Central memory CD8-positive, alpha-beta T cell (primary cell): ENCODE measurements at regions not wholly inside any gene's neighbourhood (a gene's known extent, or its start where the extent isn't known, plus 50 kb on each side); places are given as distances from the start of the nearest gene placed in this dataset.

Source experiments
- ATAC-seq: fragments of 150-1000 bp; cut with Tn5 transposase; replicated peaks from 2 replicates; pipeline ENCODE4 v1.10.0; 2022; ENCODE audit warnings: mild to moderate bottlenecking, moderate FRiP score, moderate number of reproducible peaks; ENCODE audit not compliant: poor library complexity, severe bottlenecking; ENCODE audit errors: extremely low read depth
- DNase-seq, 2 donors: peaks; one replicate each; pipeline ENCODE4 v3.0.0; 2021; ENCODE audit warnings: low spot score in 2 of 2
- H3K27ac Mint-ChIP-seq: one replicate; pipeline ENCODE4 v1.8.0; 2022; ENCODE audit warnings: low read depth, mild to moderate bottlenecking, moderate library complexity, mixed read lengths
- H3K27me3 Mint-ChIP-seq: one replicate; pipeline ENCODE4 v1.8.0; 2022; ENCODE audit warnings: mixed read lengths
- H3K36me3 Mint-ChIP-seq: one replicate; pipeline ENCODE4 v1.8.0; 2022; ENCODE audit warnings: mild to moderate bottlenecking, moderate library complexity, mixed read lengths; ENCODE audit not compliant: insufficient read depth
- H3K4me1 Mint-ChIP-seq: one replicate; pipeline ENCODE4 v1.8.0; 2022; ENCODE audit warnings: mixed read lengths
- H3K4me3 Mint-ChIP-seq: one replicate; pipeline ENCODE4 v1.8.0; 2022; ENCODE audit warnings: mild to moderate bottlenecking, moderate library complexity, mixed read lengths
- H3K9me3 Mint-ChIP-seq: one replicate; pipeline ENCODE4 v1.8.0; 2022; ENCODE audit warnings: mixed read lengths

DNA sequence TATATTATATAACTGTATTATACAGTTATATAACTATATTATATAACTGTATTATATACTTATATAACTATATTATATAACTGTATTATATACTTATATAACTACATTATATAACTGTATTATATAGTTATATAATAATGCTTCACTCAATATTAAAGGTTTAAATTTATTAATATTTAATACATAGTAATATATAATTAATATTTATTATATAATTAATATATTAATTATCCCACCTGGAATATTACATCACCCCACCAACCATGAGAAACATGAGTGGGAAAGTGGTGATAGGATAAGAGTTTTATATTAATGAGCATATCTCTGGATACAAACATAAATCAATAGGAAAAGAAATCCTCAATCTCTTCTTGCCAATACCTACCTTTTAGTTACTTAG lies 487.1 kb upstream of the LRRTM4 start:
- Mint-ChIP-seq H3K36me3 (no peaks in the 10 kb centered on the region), H3K4me1 (no peaks in the 10 kb centered on the region), H3K4me3 (no peak overlapping the region), H3K27me3 (no peaks in the 10 kb centered on the region), H3K27ac (no peak overlapping the region), H3K9me3 (peaks cover 11% of the 10 kb centered on the region)
- DNase-seq (no peak), ATAC-seq (no peak)

DNA sequence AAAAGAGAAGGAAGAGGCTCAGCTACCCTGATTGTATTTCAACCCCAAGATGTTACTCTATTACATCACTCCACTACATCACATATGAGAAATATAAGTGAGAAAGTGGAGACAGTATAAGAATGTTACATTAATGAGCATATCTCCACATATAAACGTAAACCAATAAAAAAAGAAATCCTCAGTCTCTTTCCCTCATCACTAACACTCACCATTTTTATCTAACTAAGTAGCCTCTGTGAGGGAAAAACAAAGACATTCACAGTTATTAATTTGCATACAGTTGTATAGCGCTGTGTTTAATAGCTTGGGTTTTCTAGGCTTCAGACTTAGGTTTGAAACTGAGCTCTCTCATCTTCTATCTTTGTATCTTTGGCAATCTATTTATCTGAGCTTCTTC lies 489.1 kb upstream of the LRRTM4 start:
- no peaks in the 10 kb centered on the region for H3K36me3 Mint-ChIP-seq
- no peaks in the 10 kb centered on the region for H3K4me1 Mint-ChIP-seq
- peaks cover 17% of the 10 kb centered on the region for H3K9me3 Mint-ChIP-seq
- H3K4me3 Mint-ChIP-seq: no peak overlapping the region
- ATAC-seq: no peak
- H3K27ac Mint-ChIP-seq: no peak overlapping the region
- H3K27me3 Mint-ChIP-seq: no peaks in the 10 kb centered on the region
- DNase-seq: no peak

DNA sequence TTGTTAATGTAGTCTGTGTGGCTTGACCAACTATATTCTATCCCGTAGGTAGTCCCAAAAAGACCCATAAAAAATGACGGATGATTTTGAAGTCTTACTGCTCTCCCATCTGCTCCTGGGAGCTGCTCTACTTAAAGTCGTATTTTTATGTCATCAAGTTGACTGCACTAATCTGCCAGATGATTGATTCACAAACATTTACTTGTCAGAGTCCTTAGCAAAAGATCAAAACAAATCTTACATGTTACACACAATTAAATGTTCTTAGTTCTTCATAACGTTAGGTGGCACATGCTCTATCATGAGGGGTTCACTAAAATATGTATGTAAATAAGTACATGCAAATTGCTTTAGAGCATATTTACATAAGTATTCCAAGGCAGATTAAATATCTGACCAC lies 498.3 kb upstream of the LRRTM4 start:
- Mint-ChIP-seq H3K4me1 (no peaks in the 10 kb centered on the region), H3K9me3 (peaks cover 26% of the 10 kb centered on the region), H3K36me3 (no peaks in the 10 kb centered on the region), H3K27ac (no peak overlapping the region), H3K27me3 (no peaks in the 10 kb centered on the region), H3K4me3 (no peak overlapping the region)
- ATAC-seq (no peak), DNase-seq (no peak)

DNA sequence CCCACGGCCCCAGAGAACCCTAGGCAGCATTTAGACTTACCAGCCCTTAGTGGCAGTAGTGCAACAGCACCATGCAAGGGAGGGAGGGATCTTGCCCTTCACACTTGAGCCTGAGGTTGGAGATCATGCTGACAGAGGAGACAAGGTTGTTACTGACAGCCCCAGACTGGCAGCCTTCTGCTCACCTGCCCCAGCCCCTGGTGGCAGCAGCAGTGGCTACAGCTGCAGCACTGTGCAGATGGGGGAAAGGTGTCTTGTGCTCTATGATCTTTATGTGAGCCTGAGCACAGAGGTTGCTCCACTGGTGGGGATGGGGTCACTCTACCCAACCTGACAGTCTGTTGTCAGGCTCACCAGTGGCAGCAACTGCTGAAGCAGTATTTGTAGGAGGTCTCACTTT lies 501.2 kb upstream of the LRRTM4 start:
- Mint-ChIP-seq H3K4me3 (no peak overlapping the region), H3K9me3 (peaks cover 18% of the 10 kb centered on the region), H3K4me1 (no peaks in the 10 kb centered on the region), H3K36me3 (no peaks in the 10 kb centered on the region), H3K27ac (no peak overlapping the region), H3K27me3 (no peaks in the 10 kb centered on the region)
- DNase-seq: no peak
- ATAC-seq: no peak

DNA sequence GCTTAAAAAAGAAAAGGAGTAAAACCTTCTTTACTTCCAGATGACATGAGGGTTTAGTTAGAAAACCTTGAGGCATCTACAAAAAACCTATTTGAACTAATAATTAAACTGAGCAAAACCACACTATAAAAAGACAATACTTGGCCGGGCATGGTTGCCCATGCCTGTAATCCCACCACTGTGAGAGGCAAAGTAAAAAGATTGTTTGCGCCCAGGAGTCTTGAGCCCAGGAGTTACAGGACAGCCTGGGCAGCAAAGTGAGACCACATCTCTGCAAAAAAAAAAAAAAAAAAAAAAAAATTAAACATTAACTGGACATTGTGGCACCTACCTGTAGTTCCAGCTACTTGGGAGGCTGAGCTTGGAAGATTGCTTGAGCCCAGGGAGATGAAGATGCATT lies 502.8 kb upstream of the LRRTM4 start:
- H3K27ac Mint-ChIP-seq: no peak overlapping the region
- ATAC-seq (no peak), DNase-seq (no peak)
- H3K4me1 Mint-ChIP-seq: no peaks in the 10 kb centered on the region
- H3K27me3 Mint-ChIP-seq: no peaks in the 10 kb centered on the region
- H3K36me3 Mint-ChIP-seq: no peaks in the 10 kb centered on the region
- H3K9me3 Mint-ChIP-seq: peaks cover 20% of the 10 kb centered on the region
- no peak overlapping the region for H3K4me3 Mint-ChIP-seq

DNA sequence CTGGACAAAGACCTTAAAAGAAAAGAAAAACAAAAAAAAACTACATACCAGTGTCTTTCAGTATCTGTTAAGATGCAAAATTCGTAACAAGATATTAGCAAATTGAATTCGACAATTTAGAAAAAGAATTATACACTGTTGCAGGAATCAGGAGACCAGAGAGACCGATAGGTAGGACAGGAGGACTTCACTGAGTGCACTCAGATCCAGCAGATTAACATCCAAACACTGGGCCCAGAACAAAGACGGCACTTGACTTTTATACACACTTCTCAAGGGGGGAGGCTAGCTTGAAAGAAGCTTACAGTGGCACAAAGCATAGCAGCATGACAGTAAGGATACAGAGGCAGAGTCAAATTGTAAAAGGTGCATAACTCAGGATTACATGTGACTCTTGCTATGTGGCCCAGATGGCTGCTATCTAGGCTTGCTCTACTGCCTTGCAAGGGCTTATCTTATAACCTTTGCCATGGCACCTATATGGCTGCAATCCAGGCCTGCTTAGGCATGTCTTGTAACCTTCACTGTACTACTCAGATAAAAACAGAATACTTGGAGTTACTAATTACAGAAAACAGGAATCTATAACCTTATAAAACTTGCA lies 507.3 kb upstream of the LRRTM4 start:
- Mint-ChIP-seq H3K4me3 (no peak overlapping the region), H3K36me3 (no peaks in the 10 kb centered on the region), H3K27me3 (no peaks in the 10 kb centered on the region), H3K27ac (no peak overlapping the region), H3K9me3 (peaks cover 7% of the 10 kb centered on the region), H3K4me1 (no peaks in the 10 kb centered on the region)
- DNase-seq (no peak), ATAC-seq (no peak)

DNA sequence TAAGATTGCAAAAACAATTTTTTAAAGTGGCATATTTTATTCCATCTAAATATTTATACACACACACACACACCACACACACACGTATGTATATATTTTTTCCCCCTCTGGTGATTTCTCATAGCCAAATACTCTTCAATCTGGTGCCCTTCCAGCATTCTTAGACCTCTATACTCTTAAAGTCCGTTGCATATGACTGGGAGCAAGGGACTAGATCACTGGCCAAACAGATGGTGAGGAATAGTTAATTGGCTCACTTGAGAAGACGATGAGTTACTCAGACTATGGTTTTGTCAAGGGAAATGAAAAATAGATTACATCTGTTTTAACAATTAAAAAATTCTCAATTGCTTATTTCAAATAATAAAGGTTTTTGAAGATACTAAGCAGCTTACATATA lies 512.5 kb upstream of the LRRTM4 start:
- peaks cover 7% of the 10 kb centered on the region for H3K9me3 Mint-ChIP-seq
- DNase-seq (no peak), ATAC-seq (no peak)
- H3K27ac Mint-ChIP-seq: no peak overlapping the region
- H3K36me3 Mint-ChIP-seq: no peaks in the 10 kb centered on the region
- no peaks in the 10 kb centered on the region for H3K4me1 Mint-ChIP-seq
- H3K27me3 Mint-ChIP-seq: no peaks in the 10 kb centered on the region
- no peak overlapping the region for H3K4me3 Mint-ChIP-seq

DNA sequence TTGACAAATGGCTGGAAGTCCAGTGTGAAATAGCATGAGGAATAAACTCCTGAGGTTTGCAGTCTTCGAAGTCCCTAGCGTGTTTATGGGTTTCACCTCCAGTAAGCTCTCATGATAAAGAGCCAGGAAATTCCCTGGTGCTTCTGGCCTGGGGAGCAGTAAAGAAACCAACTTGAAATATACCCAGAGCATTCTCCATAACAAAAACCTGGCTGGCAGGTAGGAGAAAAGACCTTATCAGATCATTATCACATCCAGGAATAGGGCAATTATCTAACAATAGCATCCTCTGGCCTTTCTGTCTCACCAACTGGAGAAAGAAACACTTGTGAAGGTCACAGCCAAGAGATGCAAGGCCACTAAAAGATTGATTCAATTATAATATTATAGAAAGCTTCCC lies 513.6 kb upstream of the LRRTM4 start:
- no peaks in the 10 kb centered on the region for H3K4me1 Mint-ChIP-seq
- H3K4me3 Mint-ChIP-seq: no peak overlapping the region
- DNase-seq (no peak), ATAC-seq (no peak)
- peaks cover 6% of the 10 kb centered on the region for H3K9me3 Mint-ChIP-seq
- no peak overlapping the region for H3K27ac Mint-ChIP-seq
- H3K36me3 Mint-ChIP-seq: no peaks in the 10 kb centered on the region
- no peaks in the 10 kb centered on the region for H3K27me3 Mint-ChIP-seq

DNA sequence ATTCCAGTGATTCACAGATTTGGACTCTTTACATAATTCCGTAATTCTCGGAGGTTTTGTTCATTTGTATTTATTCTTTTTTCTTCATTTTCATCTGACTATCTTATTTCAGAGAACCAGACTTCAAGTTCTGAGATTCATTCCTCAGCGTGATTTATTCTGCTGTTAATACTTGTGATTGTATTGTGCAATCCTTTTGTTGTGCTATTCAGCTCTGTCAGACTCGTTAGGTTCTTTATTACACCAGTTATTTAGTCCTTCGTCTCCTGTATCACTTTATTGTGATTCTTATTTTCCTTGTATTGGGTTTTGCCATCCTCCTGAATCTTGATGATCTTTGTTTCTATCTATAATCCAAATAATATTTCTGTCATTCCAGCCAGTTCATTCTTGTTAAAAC lies 529.3 kb upstream of the LRRTM4 start:
- Mint-ChIP-seq H3K27ac (no peak overlapping the region), H3K36me3 (peaks cover 3% of the 10 kb centered on the region), H3K4me1 (no peaks in the 10 kb centered on the region), H3K9me3 (peaks cover 46% of the 10 kb centered on the region), H3K4me3 (no peak overlapping the region), H3K27me3 (no peaks in the 10 kb centered on the region)
- no peak for DNase-seq
- ATAC-seq: no peak

DNA sequence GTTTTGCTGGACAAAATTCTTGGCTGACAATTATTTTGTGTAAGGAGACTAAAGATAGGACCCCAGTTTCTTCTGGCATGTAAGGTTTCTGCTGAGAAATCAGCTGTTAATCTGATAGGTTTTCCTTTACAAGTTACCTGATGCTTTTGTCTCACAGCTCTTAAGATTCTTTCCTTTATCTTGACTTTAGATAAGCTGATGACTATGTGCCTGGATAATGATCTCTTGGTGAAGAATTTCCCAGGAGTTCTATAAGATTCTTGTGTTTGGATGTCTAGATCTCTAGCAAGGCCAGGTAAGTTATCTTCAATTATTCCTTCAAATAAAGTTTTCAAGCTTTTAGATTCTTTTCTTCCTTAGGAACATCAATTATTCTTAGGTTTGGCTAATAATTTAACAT lies 534.8 kb upstream of the LRRTM4 start:
- H3K27ac Mint-ChIP-seq: no peak overlapping the region
- no peak overlapping the region for H3K4me3 Mint-ChIP-seq
- no peaks in the 10 kb centered on the region for H3K4me1 Mint-ChIP-seq
- DNase-seq: no peak
- H3K36me3 Mint-ChIP-seq: peaks cover 3% of the 10 kb centered on the region
- H3K9me3 Mint-ChIP-seq: peaks cover 11% of the 10 kb centered on the region
- ATAC-seq: no peak
- H3K27me3 Mint-ChIP-seq: no peaks in the 10 kb centered on the region

DNA sequence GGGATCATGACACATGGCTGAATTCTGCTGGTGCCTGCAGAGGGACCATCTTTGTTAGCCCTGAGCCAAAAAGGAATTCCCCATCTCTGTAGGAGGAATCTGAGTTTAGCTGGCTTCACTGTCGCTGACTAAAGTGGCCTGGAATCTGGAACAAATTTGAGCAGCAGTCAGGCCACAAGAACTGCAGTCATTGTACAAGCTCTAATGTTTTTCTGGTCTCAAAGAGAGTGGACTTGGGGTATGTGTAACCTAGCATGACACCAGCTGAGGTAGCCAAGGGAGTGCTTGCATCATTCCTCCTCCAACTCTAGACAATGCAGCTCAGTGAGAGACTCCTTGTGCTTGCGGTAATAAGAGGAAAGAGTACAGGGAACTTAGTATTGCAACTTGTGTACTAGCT lies 539.1 kb upstream of the LRRTM4 start:
- H3K27me3 Mint-ChIP-seq: no peaks in the 10 kb centered on the region
- DNase-seq: no peak
- peaks cover 6% of the 10 kb centered on the region for H3K9me3 Mint-ChIP-seq
- H3K4me3 Mint-ChIP-seq: no peak overlapping the region
- no peaks in the 10 kb centered on the region for H3K4me1 Mint-ChIP-seq
- no peak for ATAC-seq
- no peaks in the 10 kb centered on the region for H3K36me3 Mint-ChIP-seq
- no peak overlapping the region for H3K27ac Mint-ChIP-seq

DNA sequence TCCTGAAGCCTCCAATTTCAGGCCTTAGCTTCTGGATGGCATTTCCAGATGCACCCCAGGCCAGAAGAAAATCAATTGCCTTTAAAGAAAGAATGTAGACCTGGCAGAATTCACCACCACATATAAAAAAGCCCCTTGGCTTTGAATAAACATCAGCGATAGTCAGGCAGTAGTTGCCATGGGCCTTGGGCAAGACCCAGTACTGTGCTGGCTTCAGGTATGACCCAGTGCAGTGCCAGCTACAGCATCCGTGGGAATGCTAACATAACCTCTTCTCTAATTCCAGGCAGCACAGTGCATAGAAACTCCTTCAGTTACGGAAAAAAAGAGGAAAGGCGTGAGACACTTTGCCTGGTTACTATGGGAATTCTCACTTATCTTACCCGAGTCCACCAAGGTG lies 539.6 kb upstream of the LRRTM4 start:
- no peak for ATAC-seq
- no peak overlapping the region for H3K4me3 Mint-ChIP-seq
- H3K9me3 Mint-ChIP-seq: peaks cover 6% of the 10 kb centered on the region
- H3K36me3 Mint-ChIP-seq: no peaks in the 10 kb centered on the region
- no peak overlapping the region for H3K27ac Mint-ChIP-seq
- no peaks in the 10 kb centered on the region for H3K4me1 Mint-ChIP-seq
- no peaks in the 10 kb centered on the region for H3K27me3 Mint-ChIP-seq
- DNase-seq: no peak

DNA sequence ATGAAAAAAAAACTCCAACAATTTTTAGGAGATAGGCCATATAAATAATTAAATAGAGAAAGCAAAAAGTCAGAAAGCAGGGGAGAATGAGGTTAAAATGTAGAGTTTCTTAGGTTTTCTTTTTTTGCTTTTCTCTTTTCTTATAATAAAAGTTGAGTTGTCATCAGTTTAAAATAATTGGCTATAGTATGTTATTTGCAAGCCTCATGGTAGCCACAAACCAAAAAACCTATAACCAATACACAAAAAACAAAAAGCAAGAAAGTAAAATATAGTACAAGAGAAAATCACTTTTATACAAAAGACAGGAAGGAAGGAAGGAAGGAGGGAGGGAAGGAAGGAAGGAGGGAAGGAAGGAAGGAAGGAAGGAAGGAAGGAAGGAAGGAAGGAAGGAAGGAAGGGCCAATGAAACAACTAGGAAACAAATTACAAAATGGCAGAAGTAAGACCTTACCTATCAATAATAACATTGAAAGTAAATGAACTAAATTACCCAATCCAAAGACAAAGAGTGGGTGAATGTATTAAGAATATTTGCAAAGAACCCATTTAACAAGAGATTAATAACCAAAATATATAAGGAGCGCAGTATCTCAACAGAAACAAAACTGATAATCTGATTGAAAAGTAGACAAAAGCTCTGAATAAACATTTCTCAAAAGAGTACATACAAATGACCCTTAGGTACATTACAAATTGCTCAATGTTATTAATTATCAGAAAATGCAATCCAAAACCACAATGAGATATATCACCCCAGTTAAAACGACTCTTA lies 541.3 kb upstream of the LRRTM4 start:
- Mint-ChIP-seq H3K4me3 (no peak overlapping the region), H3K4me1 (no peaks in the 10 kb centered on the region), H3K27me3 (no peaks in the 10 kb centered on the region), H3K9me3 (peaks cover 12% of the 10 kb centered on the region), H3K36me3 (no peaks in the 10 kb centered on the region), H3K27ac (no peak overlapping the region)
- DNase-seq: no peak
- no peak for ATAC-seq
